Medulla oblongata (tissue), 1 donor: ENCODE measurements at regions not wholly inside any gene's neighbourhood (a gene's known extent, or its start where the extent isn't known, plus 50 kb on each side); places are given as distances from the start of the nearest gene placed in this dataset.

Experiments used
- DNase-seq: peaks from one replicate; pipeline ENCODE4 v3.0.0-alpha.2; 2015; ENCODE audit errors: extremely low spot score

GRCh38 chr12:111174961-111175345 lies 193.9 kb downstream of the PHETA1 start:
- DNase-seq = no peak

DNA sequence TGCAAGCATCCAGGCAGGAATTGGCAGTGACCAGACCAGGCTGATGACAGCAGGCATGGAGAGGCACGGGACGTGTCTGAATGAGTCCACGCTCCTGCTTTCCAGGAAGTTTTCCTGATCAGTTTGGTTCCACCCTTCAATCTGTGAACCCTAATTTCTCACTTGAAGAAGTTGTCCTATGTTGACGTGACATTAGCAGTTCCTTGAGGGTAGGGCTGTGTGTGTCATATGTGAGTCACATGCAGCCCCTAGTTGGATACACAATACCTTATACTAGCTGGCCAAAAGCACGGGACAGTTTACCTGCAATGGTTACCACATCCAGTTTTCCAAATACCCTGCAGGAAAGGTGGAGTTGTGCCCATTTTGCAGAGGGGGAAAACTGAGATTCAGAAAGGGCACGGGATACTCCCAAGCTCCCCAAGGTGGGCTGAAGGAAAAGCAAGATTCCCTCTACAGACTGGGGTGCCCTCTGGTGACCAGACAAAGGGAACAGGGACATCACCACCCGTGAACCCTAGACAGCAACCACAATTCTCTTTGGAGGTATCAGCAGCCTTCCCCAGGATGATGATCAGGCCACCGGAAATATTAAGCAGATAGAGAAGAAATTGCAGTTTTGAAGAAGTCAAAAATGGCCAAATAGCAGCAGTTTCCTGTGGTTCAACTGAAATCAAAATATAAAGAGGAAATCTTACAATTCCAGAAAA lies 194.5 kb downstream of the PHETA1 start:
- peak; percentile 32 for DNase-seq

DNA sequence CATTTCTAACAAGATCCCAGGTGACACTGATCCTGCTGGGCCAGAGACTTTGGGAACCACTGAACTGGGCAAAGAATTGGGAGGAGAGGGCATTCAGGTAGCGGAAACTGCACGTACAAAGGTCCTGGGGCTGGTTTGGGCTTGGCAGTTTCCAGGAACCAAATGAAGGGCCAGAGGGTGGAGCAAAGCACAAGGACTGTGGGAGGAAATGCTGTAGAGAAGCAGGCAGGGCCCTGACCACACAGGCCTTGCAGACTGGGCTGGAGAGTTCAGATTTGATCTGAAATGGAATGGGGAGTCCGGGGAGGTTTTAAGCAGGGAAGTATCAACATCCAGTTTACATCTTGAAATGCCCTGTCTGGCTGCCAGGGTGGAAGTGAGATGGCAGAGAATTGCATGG lies 195.1 kb downstream of the PHETA1 start:
- DNase-seq = no peak

DNA sequence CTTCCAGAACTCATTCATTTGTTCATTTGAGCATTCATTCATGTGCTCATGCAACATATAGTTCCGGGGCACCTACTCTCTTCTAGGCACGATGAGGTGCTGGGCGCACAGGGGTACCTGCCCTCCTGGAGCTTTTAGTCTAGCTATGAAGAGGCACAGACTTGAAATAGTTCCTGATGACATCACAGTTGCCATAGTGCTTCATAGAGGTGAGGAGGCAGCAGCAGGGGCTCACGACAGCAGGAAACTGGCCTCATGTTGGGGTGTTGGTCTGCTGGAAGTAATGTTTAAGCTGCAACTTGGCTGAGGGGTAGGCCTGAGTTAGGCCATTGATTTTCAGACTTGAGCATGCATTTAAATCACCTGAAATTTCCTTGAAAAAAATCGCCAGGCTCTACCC lies 195.5 kb downstream of the PHETA1 start:
- DNase-seq = no peak

- no peak for DNase-seq
These were observed 196.1 kb downstream of the PHETA1 start for GRCh38 chr12:111172786-111173185.

DNA sequence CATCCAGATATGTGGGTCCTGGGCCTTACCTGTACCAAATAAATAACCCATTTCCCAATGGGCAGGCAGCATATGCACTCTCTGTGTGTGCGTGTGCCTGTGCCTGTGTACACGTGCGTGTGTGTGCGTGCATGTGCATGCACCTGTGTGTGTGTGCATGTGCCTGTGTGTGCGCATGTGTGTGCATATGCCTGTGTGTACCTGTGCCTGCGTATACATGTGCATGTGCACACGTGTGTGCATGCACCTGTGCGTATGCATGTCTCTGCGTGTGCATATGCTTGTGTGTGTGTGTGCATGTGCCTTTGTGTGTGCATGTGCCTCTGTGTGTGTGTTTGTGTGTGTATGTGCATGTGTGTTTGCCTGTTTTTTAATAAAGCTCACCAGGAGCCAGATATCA lies 197.1 kb downstream of the PHETA1 start:
- DNase-seq = no peak

GRCh38 chr12:111171345-111171744 lies 197.6 kb downstream of the PHETA1 start:
- DNase-seq = peak; percentile 30

DNA sequence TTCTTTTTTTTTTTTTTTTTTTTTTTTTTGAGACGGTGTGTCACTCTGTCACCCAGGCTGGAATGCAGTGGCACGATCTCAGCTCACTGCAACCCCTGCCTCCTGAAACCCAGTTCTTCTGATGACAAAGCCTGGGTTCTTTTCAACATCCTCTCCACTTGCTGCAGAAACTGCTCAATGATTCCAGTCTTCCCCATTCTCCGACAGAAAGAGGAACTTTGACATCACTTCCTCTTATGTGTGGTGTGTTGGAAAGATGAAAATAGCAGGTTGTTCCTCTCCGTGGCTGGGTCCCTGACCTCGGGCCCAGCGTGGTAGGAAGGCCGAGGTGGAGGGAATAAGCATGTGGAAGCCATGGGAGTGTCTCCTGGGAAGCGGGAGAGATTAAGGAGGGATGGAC lies 198.4 kb downstream of the PHETA1 start:
- DNase-seq = peak; percentile 88

GRCh38 chr12:111169456-111169855 lies 199.4 kb downstream of the PHETA1 start:
- DNase-seq = no peak

DNA sequence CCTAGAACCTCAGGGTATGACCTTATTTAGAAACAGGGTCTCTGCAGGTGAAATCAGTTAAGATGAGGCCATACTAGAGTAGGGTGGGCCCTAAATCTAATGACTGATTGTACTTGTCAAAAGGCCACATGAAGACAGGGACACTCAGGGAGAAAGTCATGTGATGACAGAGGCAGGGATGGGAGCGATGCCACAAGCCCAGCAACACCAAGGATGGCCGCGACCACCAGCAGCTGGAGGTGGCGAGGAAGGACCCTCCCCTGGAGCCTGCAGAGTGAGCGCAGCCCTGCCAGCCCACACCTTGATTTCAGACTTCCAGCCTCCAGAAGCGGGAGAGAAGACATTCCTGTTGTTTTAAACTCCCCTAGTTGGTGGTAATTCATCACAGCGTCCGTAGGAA lies 199.9 kb downstream of the PHETA1 start:
- DNase-seq = no peak

- no peak for DNase-seq
These were observed 200.6 kb downstream of the PHETA1 start for GRCh38 chr12:111168009-111168900.

- no peak for DNase-seq
These were observed 201.9 kb downstream of the PHETA1 start for GRCh38 chr12:111166779-111167540.

GRCh38 chr12:111164833-111165525 lies 203.9 kb downstream of the PHETA1 start:
- DNase-seq = no peak

DNA sequence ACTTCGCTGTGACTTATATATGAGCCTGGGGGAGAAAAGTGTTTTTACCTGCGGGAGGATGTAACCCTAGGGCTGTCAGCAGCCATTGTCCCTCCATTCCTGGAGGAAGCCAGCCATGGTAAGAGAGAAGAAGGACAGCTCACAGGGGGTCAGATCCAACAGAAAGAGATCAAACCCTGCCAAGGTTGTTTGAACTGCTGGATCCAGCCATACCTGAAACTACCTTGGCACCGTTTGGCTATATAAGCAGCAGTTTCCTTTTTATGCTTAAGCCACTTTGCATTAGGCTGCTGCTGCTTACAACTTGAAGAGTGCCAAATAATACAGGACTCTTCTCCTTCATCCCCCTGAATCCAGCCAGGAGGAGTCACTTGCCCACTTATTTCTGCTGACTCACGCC lies 205.5 kb downstream of the PHETA1 start:
- no peak for DNase-seq

DNA sequence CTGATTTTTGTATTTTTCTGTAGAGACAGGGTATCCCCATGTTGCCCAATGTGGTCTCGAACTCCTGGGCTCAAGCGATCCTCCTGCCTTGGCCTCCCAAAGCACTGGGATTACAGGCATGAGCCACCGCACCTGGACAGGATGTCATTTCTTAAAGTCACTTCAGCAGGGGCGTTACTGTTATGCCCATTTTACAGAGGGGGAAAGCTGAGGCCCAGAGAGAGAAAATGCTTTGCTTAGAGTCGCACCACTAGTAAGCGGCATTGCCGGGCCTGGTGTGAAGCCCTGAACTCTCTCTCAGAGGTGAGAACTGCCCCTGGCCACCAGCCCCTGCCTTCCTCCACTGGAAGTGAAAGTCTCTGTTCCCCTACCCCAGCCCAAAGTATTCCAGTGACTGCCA lies 207.0 kb downstream of the PHETA1 start:
- no peak for DNase-seq

GRCh38 chr12:111160350-111161241 lies 208.3 kb downstream of the PHETA1 start:
- DNase-seq = no peak

- DNase-seq = no peak
These were observed 209.9 kb downstream of the PHETA1 start for GRCh38 chr12:111158992-111159391.

DNA sequence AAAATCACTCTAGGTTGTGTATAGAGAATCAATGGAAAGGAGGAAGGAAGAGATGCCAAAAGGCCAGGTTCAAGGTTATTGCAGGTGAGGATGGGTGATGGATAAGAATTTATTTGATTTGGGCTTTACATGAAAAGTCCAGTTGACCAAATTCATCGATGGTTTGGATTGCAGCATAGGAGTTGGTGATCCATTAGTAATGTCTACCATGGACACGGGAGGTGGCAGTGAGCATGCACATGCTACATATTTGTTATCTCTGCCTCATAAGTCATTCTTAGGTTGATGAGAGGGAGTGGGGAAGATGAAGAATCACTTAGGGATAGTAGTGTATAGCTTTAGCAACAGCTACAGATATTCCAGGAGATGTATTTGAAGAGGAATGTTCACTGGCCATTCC lies 211.4 kb downstream of the PHETA1 start:
- DNase-seq = no peak

GRCh38 chr12:111156304-111156703 lies 212.6 kb downstream of the PHETA1 start:
- no peak for DNase-seq

GRCh38 chr12:111155521-111155920 lies 213.4 kb downstream of the PHETA1 start:
- DNase-seq = no peak

DNA sequence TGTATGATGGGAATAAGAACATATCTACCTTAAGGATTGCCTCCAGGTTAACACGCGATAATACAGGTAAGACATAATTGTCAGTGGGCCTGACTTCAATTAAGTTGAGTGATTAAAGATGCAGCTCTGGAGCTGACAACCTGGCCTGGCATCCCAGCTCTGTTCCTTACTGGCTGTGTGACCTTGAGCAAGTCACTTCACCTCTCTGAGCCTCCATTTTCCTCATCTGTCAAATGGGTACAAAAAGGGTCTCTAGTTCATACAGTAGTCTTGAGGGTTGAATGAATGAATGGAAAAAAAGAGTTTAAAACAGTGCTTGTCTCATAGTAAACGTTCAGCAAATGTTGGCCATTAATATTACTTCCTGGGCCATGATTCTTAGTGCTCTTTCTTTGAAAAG lies 213.9 kb downstream of the PHETA1 start:
- DNase-seq = no peak
